Breast epithelium (tissue), 4 donors: ENCODE measurements at regions not wholly inside any gene's neighbourhood (a gene's known extent, or its start where the extent isn't known, plus 50 kb on each side); places are given as distances from the start of the nearest gene placed in this dataset.

Experiments used
- DNase-seq, 2 donors: peaks; one replicate each; pipeline ENCODE4 v3.0.0-alpha.2; 2019; ENCODE audit warnings: low spot score in 2 of 2
- H3K27ac ChIP-seq, 2 donors: fragments of 200-600 bp; sonication (generic) in 1 of 2; one replicate each; pipeline ENCODE4 v1.5.1; 2016 to 2019; ENCODE audit warnings: mild to moderate bottlenecking in 1 of 2
- H3K27me3 ChIP-seq, 2 donors: fragments of 200-600 bp; sonication (generic) in 1 of 2; one replicate each; pipeline versions ENCODE4 v1.5.1 to v1.6.0; 2017 to 2019; ENCODE audit warnings: control low read depth in 1 of 2, mild to moderate bottlenecking in 1 of 2
- H3K36me3 ChIP-seq: fragments of 200-600 bp; one replicate; pipeline ENCODE4 v1.5.1; 2019
- H3K4me1 ChIP-seq, 2 donors: fragments of 200-600 bp; sonication (generic); one replicate each; pipeline ENCODE4 v1.5.1; 2016 to 2019; ENCODE audit warnings: control low read depth in 1 of 2
- H3K4me3 ChIP-seq, 3 donors: fragments of 200-600 bp; sonication (generic); 1 replicate in 2 of 3; 2 replicates in 1 of 3; pipeline ENCODE4 v1.5.1; 2016 to 2019; ENCODE audit warnings: mild to moderate bottlenecking in 3 of 3, moderate library complexity in 2 of 3
- H3K9me3 ChIP-seq, 2 donors: fragments of 200-600 bp; sonication (generic) in 1 of 2; one replicate each; pipeline ENCODE4 v1.5.1; 2016 to 2019; ENCODE audit warnings: control low read depth in 1 of 2
- POLR2A ChIP-seq: fragments of 450-650 bp; IDR thresholded peaks from one replicate; pipeline ENCODE4 v1.6.1; 2016; ENCODE audit warnings: antibody characterized with exemption, mild to moderate bottlenecking, moderate library complexity
- POLR2AphosphoS5 ChIP-seq, 3 donors: sonication (generic); formaldehyde crosslinking; IDR thresholded peaks; one replicate each; pipeline ENCODE4 v1.6.1; 2017; ENCODE audit warnings: antibody characterized with exemption in 3 of 3
- intact Hi-C: fragments of 100-400 bp; cut with DNase I; formaldehyde crosslinking; loops from one replicate; pipeline ENCODE4 v1.15.1; 2023; ENCODE audit warnings: low total_unique reads
- TF ChIP-seq, protein P1 (sequence below), 3 donors: fragments of 450-650 bp; IDR thresholded peaks; one replicate each; pipeline ENCODE4 v1.5.1; 2016 to 2017; ENCODE audit warnings: antibody characterized with exemption in 3 of 3, mild to moderate bottlenecking in 3 of 3, moderate library complexity in 3 of 3

DNA sequence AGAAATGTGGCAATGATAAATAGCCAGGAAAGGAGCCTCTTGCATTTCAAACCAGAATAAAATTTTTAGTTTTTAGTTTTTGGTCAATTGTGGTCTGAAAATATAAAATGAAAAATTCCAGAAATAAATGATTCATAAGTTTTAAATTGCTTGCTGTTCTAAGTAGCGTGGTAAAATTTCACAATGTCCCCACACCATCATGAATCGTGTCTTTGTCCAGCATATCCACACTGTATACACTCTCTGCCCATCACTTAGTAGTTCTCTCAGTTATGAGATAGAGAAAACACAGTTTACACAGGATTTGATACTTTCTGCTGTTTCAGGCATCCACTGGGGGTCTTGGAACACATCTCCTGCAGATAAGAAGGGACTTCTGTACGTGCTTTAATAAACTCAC is 783.9 kb downstream of the TSN start:
- Histone ChIP-seq H3K27ac (no peak overlapping the region), H3K4me3 (no peak overlapping the region), H3K27me3 (no peaks in the 10 kb centered on the region), H3K4me1 (no peaks in the 10 kb centered on the region), H3K36me3 (no peaks in the 10 kb centered on the region), H3K9me3 (no peaks in the 10 kb centered on the region)
- TF ChIP-seq, protein P1, sequence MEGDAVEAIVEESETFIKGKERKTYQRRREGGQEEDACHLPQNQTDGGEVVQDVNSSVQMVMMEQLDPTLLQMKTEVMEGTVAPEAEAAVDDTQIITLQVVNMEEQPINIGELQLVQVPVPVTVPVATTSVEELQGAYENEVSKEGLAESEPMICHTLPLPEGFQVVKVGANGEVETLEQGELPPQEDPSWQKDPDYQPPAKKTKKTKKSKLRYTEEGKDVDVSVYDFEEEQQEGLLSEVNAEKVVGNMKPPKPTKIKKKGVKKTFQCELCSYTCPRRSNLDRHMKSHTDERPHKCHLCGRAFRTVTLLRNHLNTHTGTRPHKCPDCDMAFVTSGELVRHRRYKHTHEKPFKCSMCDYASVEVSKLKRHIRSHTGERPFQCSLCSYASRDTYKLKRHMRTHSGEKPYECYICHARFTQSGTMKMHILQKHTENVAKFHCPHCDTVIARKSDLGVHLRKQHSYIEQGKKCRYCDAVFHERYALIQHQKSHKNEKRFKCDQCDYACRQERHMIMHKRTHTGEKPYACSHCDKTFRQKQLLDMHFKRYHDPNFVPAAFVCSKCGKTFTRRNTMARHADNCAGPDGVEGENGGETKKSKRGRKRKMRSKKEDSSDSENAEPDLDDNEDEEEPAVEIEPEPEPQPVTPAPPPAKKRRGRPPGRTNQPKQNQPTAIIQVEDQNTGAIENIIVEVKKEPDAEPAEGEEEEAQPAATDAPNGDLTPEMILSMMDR (IDR thresholded peaks at IDR 0.05) = no peak
- TF ChIP-seq POLR2A (no peak), POLR2AphosphoS5 (IDR thresholded peaks at IDR 0.05) (no peak)
- intact Hi-C loops = no loop called here
- DNase-seq = no peak

DNA sequence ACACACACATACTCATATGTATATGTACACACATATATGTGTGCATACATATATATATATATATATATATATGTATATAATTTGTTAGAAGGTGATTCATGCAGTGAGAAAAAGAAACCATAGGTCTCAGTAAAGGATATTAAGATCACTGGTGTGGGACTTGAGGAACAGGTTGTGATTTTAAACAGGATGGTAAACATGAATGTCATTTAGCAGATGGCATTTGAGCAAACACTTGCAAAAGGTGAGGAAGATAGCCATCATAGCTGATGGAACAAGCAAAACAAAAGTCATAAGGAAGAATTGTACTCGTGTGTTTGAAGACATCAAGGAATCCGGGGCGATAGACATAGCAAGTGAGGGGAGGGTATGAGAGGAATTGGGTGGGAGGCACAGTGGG is 784.5 kb downstream of the TSN start:
- Histone ChIP-seq H3K36me3 (no peaks in the 10 kb centered on the region), H3K27ac (no peak overlapping the region), H3K4me3 (no peak overlapping the region), H3K4me1 (no peaks in the 10 kb centered on the region), H3K27me3 (no peaks in the 10 kb centered on the region), H3K9me3 (no peaks in the 10 kb centered on the region)
- intact Hi-C loops = no loop called here
- DNase-seq = no peak
- TF ChIP-seq, protein P1 (IDR thresholded peaks at IDR 0.05) = no peak
- TF ChIP-seq POLR2A = no peak
- TF ChIP-seq POLR2AphosphoS5 (IDR thresholded peaks at IDR 0.05) = no peak

DNA sequence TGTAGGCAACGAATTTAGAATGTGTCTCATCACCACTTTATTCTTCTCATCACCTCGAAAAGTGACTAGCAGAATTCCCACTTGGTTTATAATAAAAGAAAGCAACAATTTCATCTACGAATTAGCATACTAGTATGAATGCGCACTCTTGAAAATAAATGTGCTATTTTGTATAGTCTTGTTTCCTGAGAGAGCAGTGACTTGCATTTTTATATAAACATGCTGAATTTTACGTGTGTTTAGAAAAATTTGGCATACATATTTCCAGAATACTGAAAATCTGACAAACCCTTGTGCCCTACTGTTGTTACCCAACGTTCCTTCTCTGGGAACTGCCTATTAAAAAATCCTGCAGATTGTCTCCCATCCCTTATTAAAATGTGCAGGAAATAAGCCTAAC is 786.8 kb downstream of the TSN start:
- Histone ChIP-seq H3K36me3 (no peaks in the 10 kb centered on the region), H3K4me3 (no peak overlapping the region), H3K9me3 (no peaks in the 10 kb centered on the region), H3K4me1 (no peaks in the 10 kb centered on the region), H3K27ac (no peak overlapping the region), H3K27me3 (no peaks in the 10 kb centered on the region)
- intact Hi-C loops = no loop called here
- no peak for DNase-seq
- TF ChIP-seq POLR2AphosphoS5 (IDR thresholded peaks at IDR 0.05) (no peak), POLR2A (no peak)
- TF ChIP-seq, protein P1 (IDR thresholded peaks at IDR 0.05) = no peak

DNA sequence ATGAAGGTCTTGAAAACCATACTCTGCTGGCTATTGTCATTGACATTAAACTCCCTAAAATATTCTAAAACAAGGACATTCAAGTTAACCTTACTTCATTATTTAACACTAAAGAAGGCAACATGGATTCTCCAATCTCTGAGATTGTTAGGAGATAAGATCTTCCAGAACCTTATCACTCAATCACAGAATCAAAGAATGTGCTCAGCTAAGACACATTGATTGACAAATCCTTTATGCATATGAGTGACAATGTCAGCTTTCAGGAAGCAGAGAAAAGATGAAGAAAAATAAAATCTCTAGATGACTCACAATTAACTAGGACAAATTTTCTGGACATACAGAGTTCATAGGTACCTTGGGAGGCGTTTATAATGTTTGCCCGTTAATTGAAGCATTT is 787.2 kb downstream of the TSN start:
- DNase-seq = no peak
- Histone ChIP-seq H3K36me3 (no peaks in the 10 kb centered on the region), H3K27ac (no peak overlapping the region), H3K4me3 (no peak overlapping the region), H3K27me3 (no peaks in the 10 kb centered on the region), H3K9me3 (no peaks in the 10 kb centered on the region), H3K4me1 (no peaks in the 10 kb centered on the region)
- TF ChIP-seq POLR2AphosphoS5 (IDR thresholded peaks at IDR 0.05) (no peak), POLR2A (no peak)
- TF ChIP-seq, protein P1 (IDR thresholded peaks at IDR 0.05) = no peak
- intact Hi-C loops = no loop called here

DNA sequence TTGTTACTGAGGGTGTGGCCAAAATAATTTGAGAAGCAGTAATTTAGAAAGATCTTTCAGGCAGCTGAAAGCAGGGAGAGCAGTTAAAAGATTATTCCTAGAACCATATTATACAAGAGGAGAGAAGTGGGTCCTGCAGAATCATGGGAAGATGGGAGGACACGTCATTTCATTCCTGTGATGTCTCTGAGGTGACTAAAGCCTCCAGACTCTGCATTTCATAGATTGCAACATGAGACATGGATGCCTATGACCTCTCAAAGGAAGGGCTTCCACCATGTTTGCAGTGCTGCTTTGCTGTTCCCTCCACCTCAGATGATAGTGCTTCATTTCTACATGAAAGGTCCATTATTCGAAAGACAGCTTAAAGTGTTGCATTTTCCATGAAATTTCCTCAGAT is 788.4 kb downstream of the TSN start:
- no peaks in the 10 kb centered on the region for H3K9me3 ChIP-seq
- no peak for DNase-seq
- no peaks in the 10 kb centered on the region for H3K4me1 ChIP-seq
- H3K4me3 ChIP-seq = no peak overlapping the region
- TF ChIP-seq, protein P1 (IDR thresholded peaks at IDR 0.05) = no peak
- TF ChIP-seq POLR2A (no peak), POLR2AphosphoS5 (IDR thresholded peaks at IDR 0.05) (no peak)
- H3K27me3 ChIP-seq = no peaks in the 10 kb centered on the region
- intact Hi-C loops = no loop called here
- no peak overlapping the region for H3K27ac ChIP-seq
- no peaks in the 10 kb centered on the region for H3K36me3 ChIP-seq
